ENCODE measurements at regions not wholly inside any gene's neighbourhood (a gene's known extent, or its start where the extent isn't known, plus 50 kb on each side); places are given as distances from the start of the nearest gene placed in this dataset.

DNA sequence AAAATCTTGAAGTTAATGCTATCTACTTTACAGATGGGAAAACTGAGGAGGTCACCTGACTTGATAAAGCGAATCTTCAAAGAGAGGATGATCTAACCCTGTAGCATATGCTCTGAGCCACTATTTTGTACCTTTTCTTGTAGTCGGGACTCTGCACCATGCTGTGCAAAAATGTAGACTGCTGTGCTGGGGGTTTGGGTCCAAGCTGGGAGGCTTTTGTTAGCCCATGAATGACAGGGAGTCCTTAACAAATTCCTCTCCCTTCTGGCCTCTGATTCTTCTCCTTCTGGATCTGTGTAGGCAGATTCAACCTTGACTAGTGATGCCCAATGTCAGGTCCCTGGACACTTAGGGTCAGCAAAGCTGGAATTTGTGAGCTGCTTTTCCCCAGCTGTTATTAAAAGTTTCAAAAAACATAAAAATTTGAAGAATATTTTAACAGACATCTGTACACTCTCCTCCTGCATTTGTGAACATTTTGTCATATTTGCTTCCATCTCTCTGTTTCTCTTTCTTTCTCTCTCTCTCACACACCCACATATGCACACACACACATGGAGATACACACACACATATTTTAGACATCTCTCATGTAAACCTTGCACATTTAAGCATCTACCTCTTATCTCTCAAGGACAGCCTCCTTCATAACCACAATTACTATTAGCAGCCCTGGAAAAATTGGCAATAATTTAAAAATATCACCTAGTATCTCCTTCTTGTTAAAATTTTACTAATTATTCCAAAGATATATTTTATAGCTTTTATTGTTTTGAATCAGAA lies 335.0 kb upstream of the TRIB2 start:
- TF ChIP-seq, protein P1, sequence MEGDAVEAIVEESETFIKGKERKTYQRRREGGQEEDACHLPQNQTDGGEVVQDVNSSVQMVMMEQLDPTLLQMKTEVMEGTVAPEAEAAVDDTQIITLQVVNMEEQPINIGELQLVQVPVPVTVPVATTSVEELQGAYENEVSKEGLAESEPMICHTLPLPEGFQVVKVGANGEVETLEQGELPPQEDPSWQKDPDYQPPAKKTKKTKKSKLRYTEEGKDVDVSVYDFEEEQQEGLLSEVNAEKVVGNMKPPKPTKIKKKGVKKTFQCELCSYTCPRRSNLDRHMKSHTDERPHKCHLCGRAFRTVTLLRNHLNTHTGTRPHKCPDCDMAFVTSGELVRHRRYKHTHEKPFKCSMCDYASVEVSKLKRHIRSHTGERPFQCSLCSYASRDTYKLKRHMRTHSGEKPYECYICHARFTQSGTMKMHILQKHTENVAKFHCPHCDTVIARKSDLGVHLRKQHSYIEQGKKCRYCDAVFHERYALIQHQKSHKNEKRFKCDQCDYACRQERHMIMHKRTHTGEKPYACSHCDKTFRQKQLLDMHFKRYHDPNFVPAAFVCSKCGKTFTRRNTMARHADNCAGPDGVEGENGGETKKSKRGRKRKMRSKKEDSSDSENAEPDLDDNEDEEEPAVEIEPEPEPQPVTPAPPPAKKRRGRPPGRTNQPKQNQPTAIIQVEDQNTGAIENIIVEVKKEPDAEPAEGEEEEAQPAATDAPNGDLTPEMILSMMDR (IDR thresholded peaks at IDR 0.05) = no peak
- no peak for TF ChIP-seq EZH2phosphoT487 (IDR thresholded peaks at IDR 0.05)
